ENCODE measurements at regions not wholly inside any gene's neighbourhood (a gene's known extent, or its start where the extent isn't known, plus 50 kb on each side); places are given as distances from the start of the nearest gene placed in this dataset.

DNA sequence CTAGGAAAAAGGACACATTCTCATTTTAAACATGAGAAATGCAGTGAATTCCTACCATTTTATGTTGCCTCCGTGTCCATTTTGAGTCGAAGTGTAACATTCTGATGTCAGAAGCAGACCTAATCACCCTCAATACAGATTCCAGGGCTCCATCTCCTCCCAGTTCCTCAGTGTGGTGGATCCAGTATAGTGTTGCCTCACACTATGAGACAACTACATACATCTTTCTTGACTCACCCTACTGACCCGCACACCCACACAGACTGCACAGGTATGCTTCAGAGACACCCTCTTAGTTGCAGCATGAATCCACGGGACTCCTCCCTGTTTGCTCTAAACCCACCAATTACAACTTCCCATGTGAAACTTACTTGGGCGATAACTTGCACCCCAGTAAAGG is 564.9 kb downstream of the SEMA5A start:
- TF ChIP-seq, protein P1, sequence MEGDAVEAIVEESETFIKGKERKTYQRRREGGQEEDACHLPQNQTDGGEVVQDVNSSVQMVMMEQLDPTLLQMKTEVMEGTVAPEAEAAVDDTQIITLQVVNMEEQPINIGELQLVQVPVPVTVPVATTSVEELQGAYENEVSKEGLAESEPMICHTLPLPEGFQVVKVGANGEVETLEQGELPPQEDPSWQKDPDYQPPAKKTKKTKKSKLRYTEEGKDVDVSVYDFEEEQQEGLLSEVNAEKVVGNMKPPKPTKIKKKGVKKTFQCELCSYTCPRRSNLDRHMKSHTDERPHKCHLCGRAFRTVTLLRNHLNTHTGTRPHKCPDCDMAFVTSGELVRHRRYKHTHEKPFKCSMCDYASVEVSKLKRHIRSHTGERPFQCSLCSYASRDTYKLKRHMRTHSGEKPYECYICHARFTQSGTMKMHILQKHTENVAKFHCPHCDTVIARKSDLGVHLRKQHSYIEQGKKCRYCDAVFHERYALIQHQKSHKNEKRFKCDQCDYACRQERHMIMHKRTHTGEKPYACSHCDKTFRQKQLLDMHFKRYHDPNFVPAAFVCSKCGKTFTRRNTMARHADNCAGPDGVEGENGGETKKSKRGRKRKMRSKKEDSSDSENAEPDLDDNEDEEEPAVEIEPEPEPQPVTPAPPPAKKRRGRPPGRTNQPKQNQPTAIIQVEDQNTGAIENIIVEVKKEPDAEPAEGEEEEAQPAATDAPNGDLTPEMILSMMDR (IDR thresholded peaks at IDR 0.05): no peak
- TF ChIP-seq POLR2AphosphoS5 (IDR thresholded peaks at IDR 0.05; ENCODE audit: insufficient read depth in 1 of 2, low read depth in 1 of 2) (no peak), POLR2A (IDR thresholded peaks at IDR 0.05) (no peak)
